GM23248 (cell line): ENCODE measurements at regions not wholly inside any gene's neighbourhood (a gene's known extent, or its start where the extent isn't known, plus 50 kb on each side); places are given as distances from the start of the nearest gene placed in this dataset.
A peak's percentile ranks its signal among the peaks of the same experiment; 100 is the strongest.

Experiments used
- DNase-seq: peaks from one replicate; pipeline ENCODE4 v3.0.0-alpha.2; 2015
- H2AFZ ChIP-seq: fragments of 200-600 bp; sonication (generic); 2 replicates; pipeline ENCODE4 v1.6.1; 2016; ENCODE audit warnings: antibody characterized with exemption
- H3F3A ChIP-seq: fragments of 200-600 bp; sonication (generic); 2 replicates; pipeline ENCODE4 v1.6.1; 2016; ENCODE audit warnings: mild to moderate bottlenecking, antibody characterized with exemption, mixed run types; ENCODE audit not compliant: insufficient read depth
- H3K27ac ChIP-seq: fragments of 200-600 bp; sonication (generic); 2 replicates; pipeline ENCODE4 v1.5.1; 2016; ENCODE audit warnings: mild to moderate bottlenecking
- H3K27me3 ChIP-seq: fragments of 200-600 bp; sonication (generic); replicated peaks from 2 replicates; pipeline ENCODE4 v1.6.1; 2016; ENCODE audit warnings: mild to moderate bottlenecking; ENCODE audit not compliant: insufficient read depth
- H3K36me3 ChIP-seq: fragments of 200-600 bp; sonication (generic); 2 replicates; pipeline ENCODE4 v1.6.1; 2016; ENCODE audit warnings: low read depth, mild to moderate bottlenecking
- H3K4me1 ChIP-seq: fragments of 200-600 bp; sonication (generic); 2 replicates; pipeline ENCODE4 v1.6.1; 2016; ENCODE audit warnings: mild to moderate bottlenecking; ENCODE audit not compliant: insufficient read depth
- H3K4me2 ChIP-seq: fragments of 200-600 bp; sonication (generic); one replicate; pipeline ENCODE4 v1.6.1; 2016; ENCODE audit warnings: mild to moderate bottlenecking; ENCODE audit not compliant: unreplicated experiment
- H3K4me3 ChIP-seq: fragments of 200-600 bp; sonication (generic); 2 replicates; pipeline ENCODE4 v1.5.1; 2016; ENCODE audit warnings: mild to moderate bottlenecking
- H3K79me2 ChIP-seq: fragments of 200-600 bp; sonication (generic); 2 replicates; pipeline ENCODE4 v1.6.1; 2016; ENCODE audit warnings: mild to moderate bottlenecking; ENCODE audit not compliant: insufficient read depth
- H3K9ac ChIP-seq: fragments of 200-600 bp; sonication (generic); 2 replicates; pipeline ENCODE4 v1.6.1; 2016; ENCODE audit warnings: mild to moderate bottlenecking
- H3K9me2 ChIP-seq: fragments of 200-600 bp; sonication (generic); 2 replicates; pipeline ENCODE4 v1.6.1; 2016; ENCODE audit warnings: mixed run types, mild to moderate bottlenecking, moderate library complexity; ENCODE audit not compliant: insufficient read depth
- H3K9me3 ChIP-seq: fragments of 200-600 bp; sonication (generic); one replicate; pipeline ENCODE4 v1.6.1; 2017; ENCODE audit warnings: low read depth
- H4K20me1 ChIP-seq: fragments of 200-600 bp; sonication (generic); 2 replicates; pipeline ENCODE4 v1.6.0; 2016; ENCODE audit not compliant: insufficient read depth
- EZH2 ChIP-seq: fragments of 200-600 bp; sonication (generic); IDR thresholded peaks from 2 replicates; pipeline ENCODE4 v1.6.1; 2018; ENCODE audit warnings: antibody characterized with exemption, mild to moderate bottlenecking; ENCODE audit not compliant: insufficient read depth, poor library complexity, severe bottlenecking
- EZH2phosphoT487 ChIP-seq: fragments of 200-600 bp; sonication (generic); IDR thresholded peaks from 2 replicates; pipeline ENCODE4 v1.6.1; 2018; ENCODE audit warnings: antibody characterized with exemption, moderate library complexity, mild to moderate bottlenecking, low read depth; ENCODE audit not compliant: insufficient read depth
- WGBS, 2 experiments: methylation state at CpG; one replicate each; pipeline ENCODE4 v1.1.6; 2015 to 2017; ENCODE audit warnings: low lambda C conversion rate in 2 of 2, low coverage in 1 of 2; ENCODE audit errors: missing lambda C conversion rate in 2 of 2; 5-methylcytosine and 5-hydroxymethylcytosine counted together
- in situ Hi-C: fragments of 300-500 bp; cut with MboI; formaldehyde crosslinking; loops from 2 replicates; pipeline ENCODE4 v1.15.0; 2020

- Histone ChIP-seq H3F3A (peaks cover 21% of the 10 kb centered on the region), H3K27me3 (no peaks in the 10 kb centered on the region), H3K79me2 (no peaks in the 10 kb centered on the region), H3K9ac (no peak overlapping the region), H2AFZ (no peak overlapping the region), H3K9me2 (no peaks in the 10 kb centered on the region), H3K36me3 (no peaks in the 10 kb centered on the region), H3K27ac (no peak overlapping the region), H4K20me1 (no peaks in the 10 kb centered on the region), H3K9me3 (no peaks in the 10 kb centered on the region), H3K4me1 (peaks cover 18% of the 10 kb centered on the region), H3K4me3 (no peak overlapping the region), H3K4me2 (no peak overlapping the region)
- in situ Hi-C loops = no loop called here
- TF ChIP-seq EZH2phosphoT487 (no peak), EZH2 (no peak)
- DNase-seq = no peak
- WGBS, 2 experiments = 63 to 73% methylated on average over 7 of the region's 7 CpGs
Measured at GRCh38 chr4:26173619-26174018, 147.2 kb upstream of the RBPJ start.

- H3K27ac ChIP-seq = no peak overlapping the region
- peaks cover 22% of the 10 kb centered on the region for H3K4me1 ChIP-seq
- no peaks in the 10 kb centered on the region for H3K27me3 ChIP-seq
- no peak for DNase-seq
- H3K36me3 ChIP-seq = no peaks in the 10 kb centered on the region
- TF ChIP-seq EZH2 (no peak), EZH2phosphoT487 (no peak)
- H3K4me3 ChIP-seq = no peak overlapping the region
- no peak overlapping the region for H3K4me2 ChIP-seq
- H4K20me1 ChIP-seq = no peaks in the 10 kb centered on the region
- H3F3A ChIP-seq = peaks cover 21% of the 10 kb centered on the region
- no peak overlapping the region for H2AFZ ChIP-seq
- H3K9me3 ChIP-seq = no peaks in the 10 kb centered on the region
- H3K9me2 ChIP-seq = no peaks in the 10 kb centered on the region
- no peak overlapping the region for H3K9ac ChIP-seq
- H3K79me2 ChIP-seq = no peaks in the 10 kb centered on the region
- 82 to 86% methylated on average over 9 of the region's 9 CpGs for WGBS, 2 experiments
- in situ Hi-C loops = no loop called here
Measured at GRCh38 chr4:26174027-26174426, 146.8 kb upstream of the RBPJ start.

- no peak overlapping the region for H3K4me3 ChIP-seq
- no peaks in the 10 kb centered on the region for H3K9me3 ChIP-seq
- no peaks in the 10 kb centered on the region for H3K27me3 ChIP-seq
- peaks cover 24% of the 10 kb centered on the region for H3F3A ChIP-seq
- TF ChIP-seq EZH2phosphoT487 (no peak), EZH2 (no peak)
- no peak overlapping the region for H2AFZ ChIP-seq
- H3K9me2 ChIP-seq = no peaks in the 10 kb centered on the region
- H3K79me2 ChIP-seq = no peaks in the 10 kb centered on the region
- H4K20me1 ChIP-seq = no peaks in the 10 kb centered on the region
- in situ Hi-C loops = no loop called here
- peaks cover 25% of the 10 kb centered on the region for H3K4me1 ChIP-seq
- no peaks in the 10 kb centered on the region for H3K36me3 ChIP-seq
- H3K9ac ChIP-seq = no peak overlapping the region
- WGBS, 2 experiments = 68 to 75% methylated on average over 9 to 13 of the region's 13 CpGs
- H3K4me2 ChIP-seq = no peak overlapping the region
- H3K27ac ChIP-seq = no peak overlapping the region
- no peak for DNase-seq
Measured at GRCh38 chr4:26175006-26175786, 145.6 kb upstream of the RBPJ start.

GRCh38 chr4:26175905-26176470 lies 144.8 kb upstream of the RBPJ start:
- no peak for DNase-seq
- in situ Hi-C loops = no loop called here
- H3K9me2 ChIP-seq = no peaks in the 10 kb centered on the region
- no peaks in the 10 kb centered on the region for H3K36me3 ChIP-seq
- H3K4me3 ChIP-seq = no peak overlapping the region
- H3K79me2 ChIP-seq = no peaks in the 10 kb centered on the region
- peak overlapping the region; percentile 84 for H3K27ac ChIP-seq
- H2AFZ ChIP-seq = peak overlapping the region; percentile 53
- H4K20me1 ChIP-seq = no peaks in the 10 kb centered on the region
- no peaks in the 10 kb centered on the region for H3K9me3 ChIP-seq
- H3F3A ChIP-seq = peaks cover 24% of the 10 kb centered on the region
- TF ChIP-seq EZH2 = no peak
- TF ChIP-seq EZH2phosphoT487 = no peak
- peak overlapping the region; percentile 6 for H3K4me2 ChIP-seq
- WGBS, 2 experiments = 91% methylated on average over 4 of the region's 4 CpGs
- peak overlapping the region; percentile 34 for H3K9ac ChIP-seq
- H3K4me1 ChIP-seq = peaks cover 25% of the 10 kb centered on the region
- no peaks in the 10 kb centered on the region for H3K27me3 ChIP-seq
